ENCODE measurements at regions not wholly inside any gene's neighbourhood (a gene's known extent, or its start where the extent isn't known, plus 50 kb on each side); places are given as distances from the start of the nearest gene placed in this dataset.

GRCh38 chr10:36491926-36492325 is 633.5 kb upstream of the ANKRD30A start (continued):
- TF ChIP-seq, protein P1, sequence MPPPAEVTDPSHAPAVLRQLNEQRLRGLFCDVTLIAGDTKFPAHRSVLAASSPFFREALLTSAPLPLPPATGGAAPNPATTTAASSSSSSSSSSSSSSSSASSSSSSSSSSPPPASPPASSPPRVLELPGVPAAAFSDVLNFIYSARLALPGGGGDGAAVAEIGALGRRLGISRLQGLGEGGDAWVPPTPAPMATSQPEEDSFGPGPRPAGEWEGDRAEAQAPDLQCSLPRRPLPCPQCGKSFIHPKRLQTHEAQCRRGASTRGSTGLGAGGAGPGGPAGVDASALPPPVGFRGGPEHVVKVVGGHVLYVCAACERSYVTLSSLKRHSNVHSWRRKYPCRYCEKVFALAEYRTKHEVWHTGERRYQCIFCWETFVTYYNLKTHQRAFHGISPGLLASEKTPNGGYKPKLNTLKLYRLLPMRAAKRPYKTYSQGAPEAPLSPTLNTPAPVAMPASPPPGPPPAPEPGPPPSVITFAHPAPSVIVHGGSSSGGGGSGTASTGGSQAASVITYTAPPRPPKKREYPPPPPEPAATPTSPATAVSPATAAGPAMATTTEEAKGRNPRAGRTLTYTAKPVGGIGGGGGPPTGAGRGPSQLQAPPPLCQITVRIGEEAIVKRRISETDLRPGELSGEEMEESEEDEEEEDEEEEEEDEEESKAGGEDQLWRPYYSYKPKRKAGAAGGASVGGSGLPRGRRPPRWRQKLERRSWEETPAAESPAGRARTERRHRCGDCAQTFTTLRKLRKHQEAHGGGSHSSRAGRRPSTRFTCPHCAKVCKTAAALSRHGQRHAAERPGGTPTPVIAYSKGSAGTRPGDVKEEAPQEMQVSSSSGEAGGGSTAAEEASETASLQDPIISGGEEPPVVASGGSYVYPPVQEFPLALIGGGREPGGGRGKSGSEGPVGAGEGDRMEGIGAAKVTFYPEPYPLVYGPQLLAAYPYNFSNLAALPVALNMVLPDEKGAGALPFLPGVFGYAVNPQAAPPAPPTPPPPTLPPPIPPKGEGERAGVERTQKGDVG (CRISPR knock-in tag; IDR thresholded peaks at IDR 0.05): no peak
- TF ChIP-seq RAD51 (IDR thresholded peaks at IDR 0.05) (no peak), YY1 (IDR thresholded peaks at IDR 0.05; ENCODE audit: low read depth, low read length) (no peak)

- ChIA-PET CTCF (no interaction called here), SMC1A (ENCODE audit: uncharacterized antibody, unreplicated experiment) (interaction anchor here (0.6 kb wide), 1 partner anchor 27 kb away, joined by 3 read pairs; no protein-coding TSS in a partner anchor), RAD21 (ENCODE audit: unreplicated experiment) (no interaction called here), POLR2A (no interaction called here)
- ATAC-seq (no peak), FAIRE-seq (no peak), DNase-seq (ENCODE audit: low read depth, low spot score) (no peak)
- WGBS (ENCODE audit: insufficient coverage, insufficient replicate concordance, low lambda C conversion rate, missing lambda C conversion rate): 47% methylated on average over 5 of the region's 5 CpGs
- no peak overlapping the region for H3K4me2 ChIP-seq (ENCODE audit: control insufficient read depth, insufficient read depth)
- H3K27ac ChIP-seq (ENCODE audit: control insufficient read depth, insufficient read depth): no peak overlapping the region
- TF ChIP-seq, protein P2, sequence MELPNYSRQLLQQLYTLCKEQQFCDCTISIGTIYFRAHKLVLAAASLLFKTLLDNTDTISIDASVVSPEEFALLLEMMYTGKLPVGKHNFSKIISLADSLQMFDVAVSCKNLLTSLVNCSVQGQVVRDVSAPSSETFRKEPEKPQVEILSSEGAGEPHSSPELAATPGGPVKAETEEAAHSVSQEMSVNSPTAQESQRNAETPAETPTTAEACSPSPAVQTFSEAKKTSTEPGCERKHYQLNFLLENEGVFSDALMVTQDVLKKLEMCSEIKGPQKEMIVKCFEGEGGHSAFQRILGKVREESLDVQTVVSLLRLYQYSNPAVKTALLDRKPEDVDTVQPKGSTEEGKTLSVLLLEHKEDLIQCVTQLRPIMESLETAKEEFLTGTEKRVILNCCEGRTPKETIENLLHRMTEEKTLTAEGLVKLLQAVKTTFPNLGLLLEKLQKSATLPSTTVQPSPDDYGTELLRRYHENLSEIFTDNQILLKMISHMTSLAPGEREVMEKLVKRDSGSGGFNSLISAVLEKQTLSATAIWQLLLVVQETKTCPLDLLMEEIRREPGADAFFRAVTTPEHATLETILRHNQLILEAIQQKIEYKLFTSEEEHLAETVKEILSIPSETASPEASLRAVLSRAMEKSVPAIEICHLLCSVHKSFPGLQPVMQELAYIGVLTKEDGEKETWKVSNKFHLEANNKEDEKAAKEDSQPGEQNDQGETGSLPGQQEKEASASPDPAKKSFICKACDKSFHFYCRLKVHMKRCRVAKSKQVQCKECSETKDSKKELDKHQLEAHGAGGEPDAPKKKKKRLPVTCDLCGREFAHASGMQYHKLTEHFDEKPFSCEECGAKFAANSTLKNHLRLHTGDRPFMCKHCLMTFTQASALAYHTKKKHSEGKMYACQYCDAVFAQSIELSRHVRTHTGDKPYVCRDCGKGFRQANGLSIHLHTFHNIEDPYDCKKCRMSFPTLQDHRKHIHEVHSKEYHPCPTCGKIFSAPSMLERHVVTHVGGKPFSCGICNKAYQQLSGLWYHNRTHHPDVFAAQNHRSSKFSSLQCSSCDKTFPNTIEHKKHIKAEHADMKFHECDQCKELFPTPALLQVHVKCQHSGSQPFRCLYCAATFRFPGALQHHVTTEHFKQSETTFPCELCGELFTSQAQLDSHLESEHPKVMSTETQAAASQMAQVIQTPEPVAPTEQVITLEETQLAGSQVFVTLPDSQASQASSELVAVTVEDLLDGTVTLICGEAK (IDR thresholded peaks at IDR 0.05; ENCODE audit: borderline replicate concordance): no peak
- TF ChIP-seq IKZF1 (conservative IDR thresholded peaks at IDR 0.05): no peak
- no peak for TF ChIP-seq MYC (IDR thresholded peaks at IDR 0.05; ENCODE audit: insufficient read depth, insufficient read length, insufficient replicate concordance, low read length, severe bottlenecking)
- TF ChIP-seq HDGF (IDR thresholded peaks at IDR 0.05): no peak
- TF ChIP-seq CREB1 (IDR thresholded peaks at IDR 0.05; ENCODE audit: low read depth): no peak
- TF ChIP-seq, protein P3, sequence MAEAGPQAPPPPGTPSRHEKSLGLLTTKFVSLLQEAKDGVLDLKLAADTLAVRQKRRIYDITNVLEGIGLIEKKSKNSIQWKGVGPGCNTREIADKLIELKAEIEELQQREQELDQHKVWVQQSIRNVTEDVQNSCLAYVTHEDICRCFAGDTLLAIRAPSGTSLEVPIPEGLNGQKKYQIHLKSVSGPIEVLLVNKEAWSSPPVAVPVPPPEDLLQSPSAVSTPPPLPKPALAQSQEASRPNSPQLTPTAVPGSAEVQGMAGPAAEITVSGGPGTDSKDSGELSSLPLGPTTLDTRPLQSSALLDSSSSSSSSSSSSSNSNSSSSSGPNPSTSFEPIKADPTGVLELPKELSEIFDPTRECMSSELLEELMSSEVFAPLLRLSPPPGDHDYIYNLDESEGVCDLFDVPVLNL (IDR thresholded peaks at IDR 0.05; ENCODE audit: low read depth, low read length): no peak
- no peak for TF ChIP-seq BCL11A (IDR thresholded peaks at IDR 0.05; ENCODE audit: low read depth, low read length)
- no peak for TF ChIP-seq ZBED1 (IDR thresholded peaks at IDR 0.05; ENCODE audit: borderline replicate concordance)
- no peak for TF ChIP-seq TCF3 (IDR thresholded peaks at IDR 0.05; ENCODE audit: borderline replicate concordance, insufficient read depth, low read depth, low read length)
- TF ChIP-seq POU2F2 (IDR thresholded peaks at IDR 0.05; ENCODE audit: borderline replicate concordance, low read depth, low read length): no peak
- TF ChIP-seq RFX5 (IDR thresholded peaks at IDR 0.05; ENCODE audit: low read depth, low read length): no peak
- no peak for TF ChIP-seq CHD2 (IDR thresholded peaks at IDR 0.05; ENCODE audit: borderline replicate concordance, low read depth, low read length)
- H2AFZ ChIP-seq (ENCODE audit: control insufficient read depth, low read depth, low read length): no peak overlapping the region
- no peaks in the 10 kb centered on the region for H3K9me3 ChIP-seq (replicated peaks; ENCODE audit: control insufficient read depth, insufficient read depth, low read length)
- no peaks in the 10 kb centered on the region for H3K4me1 ChIP-seq (ENCODE audit: control insufficient read depth, insufficient read depth, low read length)
- no peak overlapping the region for H3K9ac ChIP-seq (ENCODE audit: control insufficient read depth, insufficient read depth, low read length)
- H4K20me1 ChIP-seq (ENCODE audit: control insufficient read depth, insufficient read depth): no peaks in the 10 kb centered on the region
- no peaks in the 10 kb centered on the region for H3K36me3 ChIP-seq (ENCODE audit: control insufficient read depth in 2 of 2, insufficient read depth in 2 of 2, low read length in 1 of 2)
- H3K79me2 ChIP-seq (ENCODE audit: control insufficient read depth, insufficient read depth, low read length): no peaks in the 10 kb centered on the region
- intact Hi-C loops (cut with micrococcal nuclease; ENCODE audit: unreplicated experiment) (no loop called here), in situ Hi-C loops (cut with MboI) (no loop called here)
- no peaks in the 10 kb centered on the region for H3K27me3 ChIP-seq (replicated peaks in 1 of 2; ENCODE audit: control insufficient read depth in 2 of 2, insufficient read depth in 2 of 2, low read length in 1 of 2)
- no TSS peak for BruUV-seq (replicated peaks)
- H3K4me3 ChIP-seq: no peak overlapping the region
Observed at GRCh38 chr10:36489611-36490228, 635.7 kb upstream of the ANKRD30A start.
